NB4 (cell line): ENCODE measurements at regions not wholly inside any gene's neighbourhood (a gene's known extent, or its start where the extent isn't known, plus 50 kb on each side); places are given as distances from the start of the nearest gene placed in this dataset.

Experiments used
- POLR2A ChIP-seq: IDR thresholded peaks from 2 replicates; pipeline ENCODE4 v1.6.1; 2011; ENCODE audit warnings: mild to moderate bottlenecking; ENCODE audit not compliant: insufficient read length; ENCODE audit errors: extremely low read depth
- TF ChIP-seq, protein P1 (sequence below): IDR thresholded peaks from one replicate; pipeline ENCODE4 v1.5.1; 2012; ENCODE audit warnings: low read depth, low read length

DNA sequence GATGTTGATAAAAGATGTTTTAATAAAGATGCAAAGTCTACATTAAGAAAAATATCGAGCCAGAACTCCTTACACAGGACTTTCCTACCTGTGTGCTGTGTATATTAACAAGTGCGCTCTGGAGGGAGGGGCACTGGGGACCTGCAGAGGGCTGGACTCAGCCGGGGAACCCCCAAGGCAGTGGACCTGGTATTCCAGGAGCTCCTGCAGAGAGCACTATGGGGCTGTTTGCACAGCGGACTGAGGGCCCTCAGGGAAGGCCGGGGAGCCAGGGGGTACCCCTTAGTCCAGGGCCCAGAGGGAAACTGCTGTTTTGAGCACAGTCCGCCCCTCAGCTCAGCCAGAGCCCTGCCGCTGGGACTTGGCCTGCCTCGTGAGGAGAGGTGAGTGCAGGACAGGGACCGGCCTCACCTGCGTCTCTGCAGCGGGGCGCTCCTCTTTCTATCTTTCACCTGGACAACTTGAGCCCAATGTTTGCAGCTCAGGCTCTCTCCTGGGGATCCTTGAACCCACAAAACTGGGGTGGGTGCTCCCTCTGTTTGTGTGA is 168.4 kb downstream of the ARL4C start:
- no peak for TF ChIP-seq POLR2A
- TF ChIP-seq, protein P1, sequence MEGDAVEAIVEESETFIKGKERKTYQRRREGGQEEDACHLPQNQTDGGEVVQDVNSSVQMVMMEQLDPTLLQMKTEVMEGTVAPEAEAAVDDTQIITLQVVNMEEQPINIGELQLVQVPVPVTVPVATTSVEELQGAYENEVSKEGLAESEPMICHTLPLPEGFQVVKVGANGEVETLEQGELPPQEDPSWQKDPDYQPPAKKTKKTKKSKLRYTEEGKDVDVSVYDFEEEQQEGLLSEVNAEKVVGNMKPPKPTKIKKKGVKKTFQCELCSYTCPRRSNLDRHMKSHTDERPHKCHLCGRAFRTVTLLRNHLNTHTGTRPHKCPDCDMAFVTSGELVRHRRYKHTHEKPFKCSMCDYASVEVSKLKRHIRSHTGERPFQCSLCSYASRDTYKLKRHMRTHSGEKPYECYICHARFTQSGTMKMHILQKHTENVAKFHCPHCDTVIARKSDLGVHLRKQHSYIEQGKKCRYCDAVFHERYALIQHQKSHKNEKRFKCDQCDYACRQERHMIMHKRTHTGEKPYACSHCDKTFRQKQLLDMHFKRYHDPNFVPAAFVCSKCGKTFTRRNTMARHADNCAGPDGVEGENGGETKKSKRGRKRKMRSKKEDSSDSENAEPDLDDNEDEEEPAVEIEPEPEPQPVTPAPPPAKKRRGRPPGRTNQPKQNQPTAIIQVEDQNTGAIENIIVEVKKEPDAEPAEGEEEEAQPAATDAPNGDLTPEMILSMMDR: no peak
